ENCODE measurements at regions not wholly inside any gene's neighbourhood (a gene's known extent, or its start where the extent isn't known, plus 50 kb on each side); places are given as distances from the start of the nearest gene placed in this dataset.
"Not testable (repeated sequence)": the region's sequence is repeated elsewhere in the genome, so short reads cannot be mapped to it uniquely, and the experiment has no call there.

- DNase-seq (ENCODE audit: extremely low read depth in 1 of 2, low read depth in 1 of 2): no peak
Measured at GRCh38 chrX:40258909-40259308, 161.2 kb upstream of the BCOR start.

GRCh38 chrX:40253771-40254170 lies 156.0 kb upstream of the BCOR start:
- no peak for DNase-seq (ENCODE audit: extremely low read depth in 1 of 2, low read depth in 1 of 2)

- DNase-seq (ENCODE audit: extremely low read depth in 1 of 2, low read depth in 1 of 2): no peak
Measured at GRCh38 chrX:40249582-40249981, 151.8 kb upstream of the BCOR start.

- DNase-seq (ENCODE audit: extremely low read depth in 1 of 2, low read depth in 1 of 2): no peak
Measured at GRCh38 chrX:40248822-40249221, 151.1 kb upstream of the BCOR start.

- no peak for DNase-seq (ENCODE audit: extremely low read depth in 1 of 2, low read depth in 1 of 2)
Measured at GRCh38 chrX:40247848-40248622, 150.3 kb upstream of the BCOR start.

- no peak for DNase-seq (ENCODE audit: extremely low read depth in 1 of 2, low read depth in 1 of 2)
Measured at GRCh38 chrX:40247382-40247781, 149.6 kb upstream of the BCOR start.

- no peak for DNase-seq (ENCODE audit: extremely low read depth in 1 of 2, low read depth in 1 of 2)
Measured at GRCh38 chrX:40245488-40246071, 147.8 kb upstream of the BCOR start.

- DNase-seq (ENCODE audit: extremely low read depth in 1 of 2, low read depth in 1 of 2): no peak
Measured at GRCh38 chrX:40244980-40245379, 147.2 kb upstream of the BCOR start.

GRCh38 chrX:40243755-40244515 lies 146.2 kb upstream of the BCOR start:
- no peak for DNase-seq (ENCODE audit: extremely low read depth in 1 of 2, low read depth in 1 of 2)

GRCh38 chrX:40240844-40241243 lies 143.1 kb upstream of the BCOR start:
- DNase-seq (ENCODE audit: extremely low read depth in 1 of 2, low read depth in 1 of 2): no peak

GRCh38 chrX:40237731-40238178 lies 140.0 kb upstream of the BCOR start:
- DNase-seq (ENCODE audit: extremely low read depth in 1 of 2, low read depth in 1 of 2): no peak

GRCh38 chrX:40230646-40231045 lies 132.9 kb upstream of the BCOR start:
- DNase-seq (ENCODE audit: extremely low read depth in 1 of 2, low read depth in 1 of 2): no peak

GRCh38 chrX:40227125-40227524 lies 129.4 kb upstream of the BCOR start:
- no peak for DNase-seq (ENCODE audit: extremely low read depth in 1 of 2, low read depth in 1 of 2)

- no peak for DNase-seq (ENCODE audit: extremely low read depth in 1 of 2, low read depth in 1 of 2)
Measured at GRCh38 chrX:40224658-40225057, 126.9 kb upstream of the BCOR start.

GRCh38 chrX:40222612-40223011 lies 124.9 kb upstream of the BCOR start:
- DNase-seq (ENCODE audit: extremely low read depth in 1 of 2, low read depth in 1 of 2): not testable (repeated sequence)

- no peak for DNase-seq (ENCODE audit: extremely low read depth in 1 of 2, low read depth in 1 of 2)
Measured at GRCh38 chrX:40213092-40213491, 115.3 kb upstream of the BCOR start.

- no peak for DNase-seq (ENCODE audit: extremely low read depth in 1 of 2, low read depth in 1 of 2)
Measured at GRCh38 chrX:40209951-40210617, 112.3 kb upstream of the BCOR start.

- no peak for DNase-seq (ENCODE audit: extremely low read depth in 1 of 2, low read depth in 1 of 2)
Measured at GRCh38 chrX:40207626-40208025, 109.9 kb upstream of the BCOR start.

GRCh38 chrX:40205471-40205870 lies 107.7 kb upstream of the BCOR start:
- no peak for DNase-seq (ENCODE audit: extremely low read depth in 1 of 2, low read depth in 1 of 2)

GRCh38 chrX:40202456-40202855 lies 104.7 kb upstream of the BCOR start:
- no peak for DNase-seq (ENCODE audit: extremely low read depth in 1 of 2, low read depth in 1 of 2)

GRCh38 chrX:40201329-40201885 lies 103.6 kb upstream of the BCOR start:
- DNase-seq (ENCODE audit: extremely low read depth in 1 of 2, low read depth in 1 of 2): no peak
